Occipital lobe (tissue), 1 donor: ENCODE measurements at regions not wholly inside any gene's neighbourhood (a gene's known extent, or its start where the extent isn't known, plus 50 kb on each side); places are given as distances from the start of the nearest gene placed in this dataset.
"Not testable (repeated sequence)": the region's sequence is repeated elsewhere in the genome, so short reads cannot be mapped to it uniquely, and the experiment has no call there.

ENCODE experiments used
- DNase-seq: peaks from one replicate; lab custom pipeline; 2025; lab: John Stamatoyannopoulos, UW

- DNase-seq: no peak
Measured at GRCh38 chr10:124151466-124152095, 58.2 kb upstream of the CHST15 start.

- DNase-seq: no peak
Measured at GRCh38 chr10:124150807-124151417, 57.5 kb upstream of the CHST15 start.

DNA sequence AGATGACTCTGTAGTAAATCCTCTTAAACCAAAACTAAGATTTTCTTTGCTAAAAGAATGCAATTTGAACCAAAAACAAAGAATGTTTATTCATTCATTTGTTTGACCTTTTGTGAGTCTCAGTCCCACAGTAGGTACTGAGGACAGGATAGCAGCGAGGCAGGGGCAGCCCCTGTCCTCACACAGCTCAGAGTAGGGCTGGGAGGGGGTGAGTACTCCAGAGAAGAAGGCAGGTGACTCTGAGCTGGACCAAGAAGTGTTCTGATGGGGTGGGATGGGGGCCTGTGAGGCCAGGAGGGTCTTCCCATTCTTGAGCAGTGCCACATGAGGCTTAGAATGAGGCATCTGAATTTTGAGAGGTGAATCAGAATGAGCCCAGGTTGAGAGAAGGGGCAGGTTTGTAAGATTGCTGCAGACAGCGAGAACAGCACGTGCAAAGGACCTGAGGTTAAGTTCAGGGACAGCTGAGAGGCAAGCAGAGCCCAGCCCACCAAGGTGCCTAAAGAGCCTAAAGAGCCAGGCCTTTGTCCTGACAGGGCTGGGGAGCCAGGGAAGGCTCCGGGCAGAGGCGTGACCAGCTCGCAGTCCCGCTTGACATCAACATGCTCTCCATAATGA lies 56.9 kb upstream of the CHST15 start:
- no peak for DNase-seq

DNA sequence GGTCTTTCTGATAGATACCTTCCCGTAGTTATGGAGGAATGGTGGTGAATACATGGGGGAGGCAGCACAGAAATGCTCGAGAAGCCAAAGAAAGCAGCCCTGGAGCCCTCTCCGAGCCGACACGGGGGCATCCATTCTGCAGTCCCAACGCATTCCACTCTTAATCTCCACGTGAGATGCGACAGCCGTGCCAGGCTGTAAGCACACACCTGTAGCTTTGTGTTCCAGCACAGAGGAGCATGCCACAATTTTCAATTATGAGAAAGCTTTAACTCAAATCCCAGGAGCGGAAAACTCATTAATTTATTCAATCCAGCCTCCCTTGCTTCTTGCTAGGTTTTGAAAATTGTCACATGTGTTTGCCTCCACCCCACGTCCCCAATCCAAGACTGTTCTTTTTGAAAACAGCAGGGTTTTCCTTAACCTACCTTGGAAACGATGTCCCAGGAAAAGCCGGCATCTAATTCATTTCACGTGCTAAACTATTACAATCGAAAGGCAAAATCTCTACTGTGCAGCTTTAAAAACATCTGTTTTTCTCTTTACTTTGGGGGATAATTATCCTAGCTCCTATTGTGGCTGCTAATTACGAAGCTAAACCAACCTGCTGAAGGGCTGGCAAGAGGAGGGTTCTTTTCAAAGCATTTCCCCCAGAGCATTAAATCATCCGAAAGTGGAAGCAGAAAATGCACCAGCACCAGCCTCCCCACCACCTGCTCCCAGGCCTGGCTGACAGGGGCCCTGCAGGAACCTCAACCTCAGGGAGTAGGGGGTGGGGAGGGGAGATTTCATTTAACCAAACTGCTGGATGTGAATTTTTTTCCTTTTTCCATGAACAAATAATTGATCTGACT lies 56.0 kb upstream of the CHST15 start:
- DNase-seq: no peak

DNA sequence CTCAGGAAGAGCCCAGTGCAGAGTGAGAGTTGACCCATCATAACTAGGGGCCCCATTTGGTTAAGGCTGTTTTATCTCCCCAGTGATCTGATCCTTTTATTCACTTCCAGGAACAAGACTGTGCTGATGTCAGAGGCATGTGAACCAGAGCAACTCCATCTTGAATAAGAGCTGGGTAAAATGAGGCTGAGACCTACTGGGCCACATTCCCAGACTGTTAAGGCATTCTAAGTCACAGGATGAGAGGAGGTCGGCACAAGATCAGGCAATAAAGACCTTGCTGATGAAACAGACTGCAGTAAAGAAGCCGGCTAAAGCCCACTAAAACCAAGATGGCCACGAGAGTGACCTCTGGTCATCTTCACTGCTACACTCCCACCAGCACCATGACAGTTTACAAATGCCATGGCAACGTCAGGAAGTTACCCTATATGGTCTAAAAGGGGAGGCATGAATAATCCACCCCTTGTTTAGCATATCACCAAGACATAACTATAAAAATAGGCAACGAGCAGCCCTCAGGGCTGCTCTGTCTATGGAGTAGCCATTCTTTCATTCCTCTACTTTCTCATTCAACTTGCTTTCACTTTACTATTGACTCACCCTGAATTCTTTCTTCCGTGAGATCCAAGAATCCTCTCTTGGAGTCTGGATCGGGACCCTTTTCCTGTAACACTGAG lies 55.3 kb upstream of the CHST15 start:
- not testable (repeated sequence) for DNase-seq

- no peak for DNase-seq
Measured at GRCh38 chr10:124146483-124146882, 53.1 kb upstream of the CHST15 start.

DNA sequence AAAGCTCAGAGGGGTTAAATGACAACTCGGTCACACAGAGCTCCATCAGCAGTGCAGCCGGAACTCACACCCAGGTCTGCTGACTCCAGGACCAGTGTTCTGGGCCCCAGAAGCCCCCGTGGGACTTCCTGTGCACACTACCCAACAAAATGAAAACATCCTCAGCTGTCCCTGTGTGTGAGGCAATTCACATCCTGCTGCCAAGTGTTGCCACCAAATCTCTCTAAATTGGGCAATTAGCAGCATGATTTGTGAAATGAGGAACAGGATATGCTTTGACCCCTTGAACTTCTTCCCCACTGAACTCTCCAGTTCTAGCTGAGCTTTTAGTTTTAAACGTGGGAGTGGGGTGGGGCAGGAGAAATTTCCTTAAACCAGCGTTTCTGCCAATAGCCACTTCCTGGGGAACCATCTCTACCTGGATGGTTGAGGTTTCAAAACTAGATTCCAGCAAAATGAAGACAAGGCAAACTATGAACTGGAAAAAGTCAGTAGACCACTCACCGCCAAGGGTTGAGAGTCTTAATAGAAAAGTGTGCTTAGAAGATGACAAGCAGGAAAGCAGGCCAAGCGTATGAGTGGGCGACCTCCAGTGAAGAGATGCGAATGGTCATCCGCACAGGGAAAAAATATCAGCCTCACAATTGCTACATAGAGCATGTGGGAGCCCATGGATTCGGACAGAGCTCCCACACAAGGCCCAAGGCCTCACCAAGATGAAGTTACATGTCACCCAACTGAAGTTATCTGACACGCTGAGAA lies 51.9 kb upstream of the CHST15 start:
- DNase-seq: no peak

DNA sequence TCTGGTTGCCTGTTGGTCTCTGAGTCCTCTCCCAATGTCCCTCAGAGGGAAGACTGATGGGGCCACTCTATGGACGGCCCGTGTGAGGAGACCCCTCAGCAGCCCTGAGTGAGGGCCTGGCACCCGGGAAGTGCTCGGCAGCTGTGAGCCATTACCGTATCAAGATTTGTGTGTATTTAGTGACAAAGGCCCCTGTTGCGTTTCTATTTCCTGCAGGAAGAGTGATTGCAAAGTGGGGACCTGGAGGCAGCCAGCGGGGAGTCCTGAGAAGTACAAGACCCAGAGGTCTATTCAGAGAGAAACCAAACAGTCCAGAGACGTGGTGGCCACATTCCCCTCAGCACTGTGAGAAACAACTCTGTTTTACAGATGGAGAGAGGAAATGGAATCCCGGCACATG lies 51.1 kb upstream of the CHST15 start:
- no peak for DNase-seq

- no peak for DNase-seq
Measured at GRCh38 chr10:124143721-124144120, 50.3 kb upstream of the CHST15 start.
